ENCODE measurements at regions not wholly inside any gene's neighbourhood (a gene's known extent, or its start where the extent isn't known, plus 50 kb on each side); places are given as distances from the start of the nearest gene placed in this dataset.

DNA sequence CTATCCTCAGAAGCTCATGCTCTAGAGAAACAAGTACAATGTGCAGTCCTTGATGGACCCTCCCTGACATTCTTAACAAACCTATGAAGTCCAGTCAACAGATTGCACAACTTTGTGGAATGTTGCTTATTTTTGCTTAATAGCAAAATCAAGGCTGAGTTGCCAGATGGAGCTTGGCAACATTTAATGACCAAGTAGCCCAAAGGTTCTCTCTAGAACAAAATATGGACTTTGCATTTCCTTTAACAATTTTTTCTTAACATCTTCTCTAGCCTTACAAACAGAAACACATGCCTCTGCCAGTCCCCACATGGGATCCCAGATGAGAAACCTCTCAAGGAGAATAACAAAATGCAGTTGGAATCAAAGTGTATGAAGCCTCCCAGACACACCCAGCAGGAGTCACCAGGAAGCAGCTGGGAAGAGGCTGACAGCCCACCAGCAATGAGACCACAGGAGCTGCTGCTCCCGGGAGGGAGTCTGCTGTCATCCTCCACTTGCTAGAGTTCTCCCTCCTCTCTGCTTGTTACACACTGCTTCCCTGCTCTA is 422.5 kb upstream of the CDIN1 start:
- TF ChIP-seq CREB1 (IDR thresholded peaks at IDR 0.05; ENCODE audit: low read depth) (no peak), RFX5 (IDR thresholded peaks at IDR 0.05; ENCODE audit: low read depth, low read length) (no peak), TCF12 (IDR thresholded peaks at IDR 0.05; ENCODE audit: low read depth, low read length) (no peak), POLR2A (IDR thresholded peaks at IDR 0.05; ENCODE audit: low read depth, low read length) (no peak), NFXL1 (IDR thresholded peaks at IDR 0.05; ENCODE audit: borderline replicate concordance) (no peak), JUND (IDR thresholded peaks at IDR 0.05; ENCODE audit: low read depth, low read length) (no peak), GABPA (IDR thresholded peaks at IDR 0.05; ENCODE audit: low read depth) (no peak)
- TF ChIP-seq, protein P1, sequence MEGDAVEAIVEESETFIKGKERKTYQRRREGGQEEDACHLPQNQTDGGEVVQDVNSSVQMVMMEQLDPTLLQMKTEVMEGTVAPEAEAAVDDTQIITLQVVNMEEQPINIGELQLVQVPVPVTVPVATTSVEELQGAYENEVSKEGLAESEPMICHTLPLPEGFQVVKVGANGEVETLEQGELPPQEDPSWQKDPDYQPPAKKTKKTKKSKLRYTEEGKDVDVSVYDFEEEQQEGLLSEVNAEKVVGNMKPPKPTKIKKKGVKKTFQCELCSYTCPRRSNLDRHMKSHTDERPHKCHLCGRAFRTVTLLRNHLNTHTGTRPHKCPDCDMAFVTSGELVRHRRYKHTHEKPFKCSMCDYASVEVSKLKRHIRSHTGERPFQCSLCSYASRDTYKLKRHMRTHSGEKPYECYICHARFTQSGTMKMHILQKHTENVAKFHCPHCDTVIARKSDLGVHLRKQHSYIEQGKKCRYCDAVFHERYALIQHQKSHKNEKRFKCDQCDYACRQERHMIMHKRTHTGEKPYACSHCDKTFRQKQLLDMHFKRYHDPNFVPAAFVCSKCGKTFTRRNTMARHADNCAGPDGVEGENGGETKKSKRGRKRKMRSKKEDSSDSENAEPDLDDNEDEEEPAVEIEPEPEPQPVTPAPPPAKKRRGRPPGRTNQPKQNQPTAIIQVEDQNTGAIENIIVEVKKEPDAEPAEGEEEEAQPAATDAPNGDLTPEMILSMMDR (IDR thresholded peaks at IDR 0.05 in 2 of 3, conservative IDR thresholded peaks at IDR 0.05 in 1 of 3; ENCODE audit: control insufficient read depth in 2 of 3, extremely low read depth in 1 of 3, insufficient read depth in 1 of 3, low read depth in 3 of 3, low read length in 3 of 3): no peak
- TF ChIP-seq, protein P2, sequence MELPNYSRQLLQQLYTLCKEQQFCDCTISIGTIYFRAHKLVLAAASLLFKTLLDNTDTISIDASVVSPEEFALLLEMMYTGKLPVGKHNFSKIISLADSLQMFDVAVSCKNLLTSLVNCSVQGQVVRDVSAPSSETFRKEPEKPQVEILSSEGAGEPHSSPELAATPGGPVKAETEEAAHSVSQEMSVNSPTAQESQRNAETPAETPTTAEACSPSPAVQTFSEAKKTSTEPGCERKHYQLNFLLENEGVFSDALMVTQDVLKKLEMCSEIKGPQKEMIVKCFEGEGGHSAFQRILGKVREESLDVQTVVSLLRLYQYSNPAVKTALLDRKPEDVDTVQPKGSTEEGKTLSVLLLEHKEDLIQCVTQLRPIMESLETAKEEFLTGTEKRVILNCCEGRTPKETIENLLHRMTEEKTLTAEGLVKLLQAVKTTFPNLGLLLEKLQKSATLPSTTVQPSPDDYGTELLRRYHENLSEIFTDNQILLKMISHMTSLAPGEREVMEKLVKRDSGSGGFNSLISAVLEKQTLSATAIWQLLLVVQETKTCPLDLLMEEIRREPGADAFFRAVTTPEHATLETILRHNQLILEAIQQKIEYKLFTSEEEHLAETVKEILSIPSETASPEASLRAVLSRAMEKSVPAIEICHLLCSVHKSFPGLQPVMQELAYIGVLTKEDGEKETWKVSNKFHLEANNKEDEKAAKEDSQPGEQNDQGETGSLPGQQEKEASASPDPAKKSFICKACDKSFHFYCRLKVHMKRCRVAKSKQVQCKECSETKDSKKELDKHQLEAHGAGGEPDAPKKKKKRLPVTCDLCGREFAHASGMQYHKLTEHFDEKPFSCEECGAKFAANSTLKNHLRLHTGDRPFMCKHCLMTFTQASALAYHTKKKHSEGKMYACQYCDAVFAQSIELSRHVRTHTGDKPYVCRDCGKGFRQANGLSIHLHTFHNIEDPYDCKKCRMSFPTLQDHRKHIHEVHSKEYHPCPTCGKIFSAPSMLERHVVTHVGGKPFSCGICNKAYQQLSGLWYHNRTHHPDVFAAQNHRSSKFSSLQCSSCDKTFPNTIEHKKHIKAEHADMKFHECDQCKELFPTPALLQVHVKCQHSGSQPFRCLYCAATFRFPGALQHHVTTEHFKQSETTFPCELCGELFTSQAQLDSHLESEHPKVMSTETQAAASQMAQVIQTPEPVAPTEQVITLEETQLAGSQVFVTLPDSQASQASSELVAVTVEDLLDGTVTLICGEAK (IDR thresholded peaks at IDR 0.05; ENCODE audit: borderline replicate concordance): no peak
- TF ChIP-seq, protein P3, sequence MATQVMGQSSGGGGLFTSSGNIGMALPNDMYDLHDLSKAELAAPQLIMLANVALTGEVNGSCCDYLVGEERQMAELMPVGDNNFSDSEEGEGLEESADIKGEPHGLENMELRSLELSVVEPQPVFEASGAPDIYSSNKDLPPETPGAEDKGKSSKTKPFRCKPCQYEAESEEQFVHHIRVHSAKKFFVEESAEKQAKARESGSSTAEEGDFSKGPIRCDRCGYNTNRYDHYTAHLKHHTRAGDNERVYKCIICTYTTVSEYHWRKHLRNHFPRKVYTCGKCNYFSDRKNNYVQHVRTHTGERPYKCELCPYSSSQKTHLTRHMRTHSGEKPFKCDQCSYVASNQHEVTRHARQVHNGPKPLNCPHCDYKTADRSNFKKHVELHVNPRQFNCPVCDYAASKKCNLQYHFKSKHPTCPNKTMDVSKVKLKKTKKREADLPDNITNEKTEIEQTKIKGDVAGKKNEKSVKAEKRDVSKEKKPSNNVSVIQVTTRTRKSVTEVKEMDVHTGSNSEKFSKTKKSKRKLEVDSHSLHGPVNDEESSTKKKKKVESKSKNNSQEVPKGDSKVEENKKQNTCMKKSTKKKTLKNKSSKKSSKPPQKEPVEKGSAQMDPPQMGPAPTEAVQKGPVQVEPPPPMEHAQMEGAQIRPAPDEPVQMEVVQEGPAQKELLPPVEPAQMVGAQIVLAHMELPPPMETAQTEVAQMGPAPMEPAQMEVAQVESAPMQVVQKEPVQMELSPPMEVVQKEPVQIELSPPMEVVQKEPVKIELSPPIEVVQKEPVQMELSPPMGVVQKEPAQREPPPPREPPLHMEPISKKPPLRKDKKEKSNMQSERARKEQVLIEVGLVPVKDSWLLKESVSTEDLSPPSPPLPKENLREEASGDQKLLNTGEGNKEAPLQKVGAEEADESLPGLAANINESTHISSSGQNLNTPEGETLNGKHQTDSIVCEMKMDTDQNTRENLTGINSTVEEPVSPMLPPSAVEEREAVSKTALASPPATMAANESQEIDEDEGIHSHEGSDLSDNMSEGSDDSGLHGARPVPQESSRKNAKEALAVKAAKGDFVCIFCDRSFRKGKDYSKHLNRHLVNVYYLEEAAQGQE (IDR thresholded peaks at IDR 0.05; ENCODE audit: low read depth, low read length): no peak

Measured in GM12878 (cell line).